Neural cell (in vitro differentiated cells): ENCODE measurements at regions not wholly inside any gene's neighbourhood (a gene's known extent, or its start where the extent isn't known, plus 50 kb on each side); places are given as distances from the start of the nearest gene placed in this dataset.

Experiments
- H2AFZ ChIP-seq: fragments of 200-600, 300-800 bp; sonication (generic), shearing (Covaris generic); 2 replicates; pipeline ENCODE4 v1.6.0; 2014; ENCODE audit warnings: low read depth, mild to moderate bottlenecking, antibody characterized with exemption, low read length, moderate library complexity
- H3F3A ChIP-seq: fragments of 200-600 bp; shearing (Covaris generic); 2 replicates; pipeline ENCODE4 v1.6.1; 2016; ENCODE audit warnings: mild to moderate bottlenecking, moderate library complexity, mixed read lengths, antibody characterized with exemption, low read length; ENCODE audit not compliant: insufficient read depth, poor library complexity, severe bottlenecking
- H3K27ac ChIP-seq: fragments of 200-600, 300-800 bp; sonication (generic), shearing (Covaris generic); 2 replicates; pipeline ENCODE4 v1.5.1; 2014; ENCODE audit warnings: mild to moderate bottlenecking, low read length, moderate library complexity
- H3K27me3 ChIP-seq: fragments of 300-800, 200-600 bp; sonication (generic), shearing (Covaris generic); 2 replicates; pipeline ENCODE4 v1.6.0; 2014; ENCODE audit warnings: mild to moderate bottlenecking, low read depth, low read length, moderate library complexity; ENCODE audit not compliant: insufficient read depth
- H3K36me3 ChIP-seq: fragments of 300-800, 200-600 bp; sonication (generic), shearing (Covaris generic); 2 replicates; pipeline ENCODE4 v1.5.1; 2014; ENCODE audit warnings: mild to moderate bottlenecking, antibody characterized with exemption, low read length, moderate library complexity; ENCODE audit not compliant: insufficient read depth
- H3K4me2 ChIP-seq: fragments of 300-800, 200-600 bp; sonication (generic), shearing (Covaris generic); 2 replicates; pipeline ENCODE4 v1.6.0; 2014; ENCODE audit warnings: mild to moderate bottlenecking, low read length
- H3K4me3 ChIP-seq: fragments of 300-800, 200-600 bp; sonication (generic), shearing (Covaris generic); 2 replicates; pipeline ENCODE4 v1.5.1; 2014; ENCODE audit warnings: mild to moderate bottlenecking, low read length, moderate library complexity
- H3K79me2 ChIP-seq: fragments of 200-600 bp; shearing (Covaris generic); replicated peaks from 2 replicates; pipeline ENCODE4 v1.6.0; 2014; ENCODE audit warnings: mild to moderate bottlenecking, low read length, moderate library complexity; ENCODE audit not compliant: insufficient read depth
- H3K9ac ChIP-seq: fragments of 300-800, 200-600 bp; sonication (generic), shearing (Covaris generic); 2 replicates; pipeline ENCODE4 v1.6.1; 2016; ENCODE audit warnings: mild to moderate bottlenecking, low read length, mixed read lengths
- H3K9me2 ChIP-seq: fragments of 200-600 bp; shearing (Covaris generic); 2 replicates; pipeline ENCODE4 v1.6.1; 2016; ENCODE audit warnings: mild to moderate bottlenecking, low read length, mixed read lengths; ENCODE audit not compliant: insufficient read depth
- H3K9me3 ChIP-seq: fragments of 200-600, 300-800 bp; sonication (generic), shearing (Covaris generic); 2 replicates; pipeline ENCODE4 v1.6.1; 2016; ENCODE audit warnings: mild to moderate bottlenecking, mixed run types, low read length, moderate library complexity, mixed read lengths
- H4K20me1 ChIP-seq: fragments of 200-600 bp; shearing (Covaris generic); 2 replicates; pipeline ENCODE4 v1.6.1; 2016; ENCODE audit warnings: mild to moderate bottlenecking, mixed run types; ENCODE audit not compliant: insufficient read depth
- CTCF ChIP-seq: fragments of 450-650 bp; IDR thresholded peaks from 2 replicates; pipeline ENCODE4 v1.5.1; 2014; ENCODE audit warnings: antibody characterized with exemption, mild to moderate bottlenecking, moderate library complexity; ENCODE audit not compliant: poor library complexity, severe bottlenecking
- EP300 ChIP-seq: fragments of 450-650 bp; conservative IDR thresholded peaks from 2 replicates; pipeline ENCODE4 v1.6.1; 2014; ENCODE audit warnings: antibody characterized with exemption, mild to moderate bottlenecking, moderate library complexity; ENCODE audit not compliant: poor library complexity, severe bottlenecking
- EZH2 ChIP-seq: fragments of 200-600, 300-800 bp; shearing (Covaris generic), sonication (generic); IDR thresholded peaks from 2 replicates; pipeline ENCODE4 v1.6.1; 2014; ENCODE audit warnings: antibody characterized with exemption, low read length, borderline replicate concordance, mild to moderate bottlenecking; ENCODE audit not compliant: insufficient read depth, poor library complexity, severe bottlenecking
- MXI1 ChIP-seq: fragments of 450-650 bp; conservative IDR thresholded peaks from 2 replicates; pipeline ENCODE4 v1.6.1; 2014; ENCODE audit warnings: antibody characterized with exemption, mild to moderate bottlenecking; ENCODE audit not compliant: poor library complexity, severe bottlenecking
- POLR2AphosphoS5 ChIP-seq: IDR thresholded peaks from 2 replicates; pipeline ENCODE4 v1.6.1; 2012
- RAD21 ChIP-seq: fragments of 450-650 bp; conservative IDR thresholded peaks from 2 replicates; pipeline ENCODE4 v1.6.1; 2014; ENCODE audit warnings: antibody characterized with exemption, mild to moderate bottlenecking, moderate library complexity
- REST ChIP-seq: IDR thresholded peaks from 2 replicates; pipeline ENCODE4 v1.6.1; 2012; ENCODE audit warnings: borderline replicate concordance
- SMC3 ChIP-seq: fragments of 450-650 bp; conservative IDR thresholded peaks from 2 replicates; pipeline ENCODE4 v1.6.1; 2014; ENCODE audit warnings: antibody characterized with exemption, mild to moderate bottlenecking, moderate library complexity; ENCODE audit not compliant: poor library complexity
- TAF1 ChIP-seq: IDR thresholded peaks from 2 replicates; pipeline ENCODE4 v1.6.1; 2012; ENCODE audit warnings: low read depth

GRCh38 chr16:86370062-86370461 is 140.3 kb upstream of the FOXF1 start:
- Histone ChIP-seq H3K27ac (no peak overlapping the region), H3F3A (no peaks in the 10 kb centered on the region), H3K4me3 (no peak overlapping the region), H3K9me2 (no peaks in the 10 kb centered on the region), H3K9me3 (peaks cover 3% of the 10 kb centered on the region), H3K79me2 (no peaks in the 10 kb centered on the region), H3K9ac (no peak overlapping the region), H2AFZ (no peak overlapping the region), H4K20me1 (no peaks in the 10 kb centered on the region), H3K36me3 (no peaks in the 10 kb centered on the region), H3K27me3 (no peaks in the 10 kb centered on the region), H3K4me2 (no peak overlapping the region)
- no peak for TF ChIP-seq POLR2AphosphoS5
- no peak for TF ChIP-seq EP300
- TF ChIP-seq RAD21: no peak
- no peak for TF ChIP-seq EZH2
- no peak for TF ChIP-seq REST
- no peak for TF ChIP-seq MXI1
- TF ChIP-seq CTCF: no peak
- TF ChIP-seq TAF1: no peak
- TF ChIP-seq SMC3: no peak

GRCh38 chr16:86371083-86371803 is 139.1 kb upstream of the FOXF1 start:
- TF ChIP-seq EZH2: no peak
- no peak for TF ChIP-seq MXI1
- no peak for TF ChIP-seq TAF1
- no peak for TF ChIP-seq SMC3
- no peak for TF ChIP-seq CTCF
- no peak for TF ChIP-seq POLR2AphosphoS5
- TF ChIP-seq REST: no peak
- TF ChIP-seq EP300: no peak
- no peak for TF ChIP-seq RAD21
- no peak overlapping the region for H3K4me2 ChIP-seq
- no peaks in the 10 kb centered on the region for H4K20me1 ChIP-seq
- H3K9ac ChIP-seq: no peak overlapping the region
- no peaks in the 10 kb centered on the region for H3K27me3 ChIP-seq
- no peaks in the 10 kb centered on the region for H3K9me2 ChIP-seq
- no peak overlapping the region for H3K27ac ChIP-seq
- H2AFZ ChIP-seq: no peak overlapping the region
- no peak overlapping the region for H3K4me3 ChIP-seq
- H3K9me3 ChIP-seq: peaks cover 3% of the 10 kb centered on the region
- H3K36me3 ChIP-seq: no peaks in the 10 kb centered on the region
- no peaks in the 10 kb centered on the region for H3F3A ChIP-seq
- no peaks in the 10 kb centered on the region for H3K79me2 ChIP-seq
